HL-60 (cell line): ENCODE measurements at regions not wholly inside any gene's neighbourhood (a gene's known extent, or its start where the extent isn't known, plus 50 kb on each side); places are given as distances from the start of the nearest gene placed in this dataset.

Source experiments
- GABPA ChIP-seq: IDR thresholded peaks from 2 replicates; pipeline ENCODE4 v1.6.1; 2012; ENCODE audit warnings: low read depth
- POLR2AphosphoS5 ChIP-seq: IDR thresholded peaks from 2 replicates; pipeline ENCODE4 v1.6.1; 2012; ENCODE audit warnings: low read depth
- TF ChIP-seq, protein P1 (sequence below): IDR thresholded peaks from one replicate; pipeline ENCODE4 v1.5.1; 2011; ENCODE audit warnings: low read length, control low read depth, inconsistent platforms; ENCODE audit not compliant: insufficient read depth
- TF ChIP-seq, protein P2 (sequence below): IDR thresholded peaks from 2 replicates; pipeline ENCODE4 v1.6.1; 2012; ENCODE audit warnings: low read depth; ENCODE audit not compliant: insufficient replicate concordance

- TF ChIP-seq GABPA (no peak), POLR2AphosphoS5 (no peak)
- TF ChIP-seq, protein P1, sequence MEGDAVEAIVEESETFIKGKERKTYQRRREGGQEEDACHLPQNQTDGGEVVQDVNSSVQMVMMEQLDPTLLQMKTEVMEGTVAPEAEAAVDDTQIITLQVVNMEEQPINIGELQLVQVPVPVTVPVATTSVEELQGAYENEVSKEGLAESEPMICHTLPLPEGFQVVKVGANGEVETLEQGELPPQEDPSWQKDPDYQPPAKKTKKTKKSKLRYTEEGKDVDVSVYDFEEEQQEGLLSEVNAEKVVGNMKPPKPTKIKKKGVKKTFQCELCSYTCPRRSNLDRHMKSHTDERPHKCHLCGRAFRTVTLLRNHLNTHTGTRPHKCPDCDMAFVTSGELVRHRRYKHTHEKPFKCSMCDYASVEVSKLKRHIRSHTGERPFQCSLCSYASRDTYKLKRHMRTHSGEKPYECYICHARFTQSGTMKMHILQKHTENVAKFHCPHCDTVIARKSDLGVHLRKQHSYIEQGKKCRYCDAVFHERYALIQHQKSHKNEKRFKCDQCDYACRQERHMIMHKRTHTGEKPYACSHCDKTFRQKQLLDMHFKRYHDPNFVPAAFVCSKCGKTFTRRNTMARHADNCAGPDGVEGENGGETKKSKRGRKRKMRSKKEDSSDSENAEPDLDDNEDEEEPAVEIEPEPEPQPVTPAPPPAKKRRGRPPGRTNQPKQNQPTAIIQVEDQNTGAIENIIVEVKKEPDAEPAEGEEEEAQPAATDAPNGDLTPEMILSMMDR = no peak
- TF ChIP-seq, protein P2, sequence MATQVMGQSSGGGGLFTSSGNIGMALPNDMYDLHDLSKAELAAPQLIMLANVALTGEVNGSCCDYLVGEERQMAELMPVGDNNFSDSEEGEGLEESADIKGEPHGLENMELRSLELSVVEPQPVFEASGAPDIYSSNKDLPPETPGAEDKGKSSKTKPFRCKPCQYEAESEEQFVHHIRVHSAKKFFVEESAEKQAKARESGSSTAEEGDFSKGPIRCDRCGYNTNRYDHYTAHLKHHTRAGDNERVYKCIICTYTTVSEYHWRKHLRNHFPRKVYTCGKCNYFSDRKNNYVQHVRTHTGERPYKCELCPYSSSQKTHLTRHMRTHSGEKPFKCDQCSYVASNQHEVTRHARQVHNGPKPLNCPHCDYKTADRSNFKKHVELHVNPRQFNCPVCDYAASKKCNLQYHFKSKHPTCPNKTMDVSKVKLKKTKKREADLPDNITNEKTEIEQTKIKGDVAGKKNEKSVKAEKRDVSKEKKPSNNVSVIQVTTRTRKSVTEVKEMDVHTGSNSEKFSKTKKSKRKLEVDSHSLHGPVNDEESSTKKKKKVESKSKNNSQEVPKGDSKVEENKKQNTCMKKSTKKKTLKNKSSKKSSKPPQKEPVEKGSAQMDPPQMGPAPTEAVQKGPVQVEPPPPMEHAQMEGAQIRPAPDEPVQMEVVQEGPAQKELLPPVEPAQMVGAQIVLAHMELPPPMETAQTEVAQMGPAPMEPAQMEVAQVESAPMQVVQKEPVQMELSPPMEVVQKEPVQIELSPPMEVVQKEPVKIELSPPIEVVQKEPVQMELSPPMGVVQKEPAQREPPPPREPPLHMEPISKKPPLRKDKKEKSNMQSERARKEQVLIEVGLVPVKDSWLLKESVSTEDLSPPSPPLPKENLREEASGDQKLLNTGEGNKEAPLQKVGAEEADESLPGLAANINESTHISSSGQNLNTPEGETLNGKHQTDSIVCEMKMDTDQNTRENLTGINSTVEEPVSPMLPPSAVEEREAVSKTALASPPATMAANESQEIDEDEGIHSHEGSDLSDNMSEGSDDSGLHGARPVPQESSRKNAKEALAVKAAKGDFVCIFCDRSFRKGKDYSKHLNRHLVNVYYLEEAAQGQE = no peak
These were observed 713.0 kb upstream of the GRM7 start for GRCh38 chr3:6147883-6148282.
